CD4-positive, alpha-beta memory T cell (primary cell): ENCODE measurements at regions not wholly inside any gene's neighbourhood (a gene's known extent, or its start where the extent isn't known, plus 50 kb on each side); places are given as distances from the start of the nearest gene placed in this dataset.

Experiments
- CTCF ChIA-PET: fragments of 350-600 bp; sonication (Branson Sonifier 250); formaldehyde crosslinking; loops from one replicate; lab custom pipeline; 2021; ENCODE audit warnings: inconsistent platforms; ENCODE audit not compliant: partially characterized antibody; lab: Charles Lee
- POLR2A ChIA-PET: fragments of 350-600 bp; sonication (Branson Sonifier 250); formaldehyde crosslinking; loops from one replicate; lab custom pipeline; 2021; ENCODE audit not compliant: partially characterized antibody; lab: Charles Lee
- DNase-seq, 5 donors: peaks; one replicate each; pipeline versions ENCODE4 v3.0.0 to v3.0.0-alpha.2; 2020 to 2022; ENCODE audit warnings: mixed read lengths in 1 of 5
- H3K27ac ChIP-seq: one replicate; pipeline ENCODE4 v1.7.0; 2013; ENCODE audit warnings: low read depth, low read length
- H3K27me3 ChIP-seq: 2 replicates; pipeline ENCODE4 v1.7.0; 2013; ENCODE audit warnings: mild to moderate bottlenecking, low read length, moderate library complexity; ENCODE audit not compliant: insufficient read depth
- H3K36me3 ChIP-seq: 2 replicates; pipeline ENCODE4 v1.7.0; 2013; ENCODE audit warnings: mild to moderate bottlenecking, low read length, moderate library complexity; ENCODE audit not compliant: insufficient read depth
- H3K4me1 ChIP-seq: 2 replicates; pipeline ENCODE4 v1.7.0; 2013; ENCODE audit warnings: mild to moderate bottlenecking, low read length, moderate library complexity; ENCODE audit not compliant: insufficient read depth
- H3K4me3 ChIP-seq, 2 donors: one replicate each; pipeline ENCODE4 v1.7.0; 2013; ENCODE audit warnings: low read length in 2 of 2, mild to moderate bottlenecking in 1 of 2
- H3K9me3 ChIP-seq, 2 donors: one replicate each; pipeline ENCODE4 v1.7.0; 2013; ENCODE audit warnings: low read length in 2 of 2, control low read depth in 1 of 2; ENCODE audit not compliant: control insufficient read depth in 1 of 2
- H3K27ac Mint-ChIP-seq, 7 donors: one replicate each; pipeline ENCODE4 v1.8.0; 2020 to 2021; ENCODE audit warnings: mixed read lengths in 7 of 7, mild to moderate bottlenecking in 6 of 7, inconsistent platforms in 3 of 7, moderate library complexity in 3 of 7
- H3K27me3 Mint-ChIP-seq, 2 donors: one replicate each; pipeline ENCODE4 v1.8.0; 2020 to 2021; ENCODE audit warnings: mixed read lengths in 2 of 2
- H3K36me3 Mint-ChIP-seq, 2 donors: one replicate each; pipeline ENCODE4 v1.8.0; 2020 to 2021; ENCODE audit warnings: mixed read lengths in 2 of 2, inconsistent platforms in 1 of 2, mild to moderate bottlenecking in 1 of 2
- H3K4me1 Mint-ChIP-seq, 4 donors: one replicate each; pipeline ENCODE4 v1.8.0; 2020 to 2021; ENCODE audit warnings: mixed read lengths in 4 of 4, mild to moderate bottlenecking in 1 of 4
- H3K4me3 Mint-ChIP-seq, 8 donors: one replicate each; pipeline ENCODE4 v1.8.0; 2020 to 2021; ENCODE audit warnings: mixed read lengths in 8 of 8, mild to moderate bottlenecking in 7 of 8, moderate library complexity in 6 of 8, inconsistent platforms in 3 of 8
- H3K9me3 Mint-ChIP-seq, 8 donors: one replicate each; pipeline ENCODE4 v1.8.0; 2020 to 2021; ENCODE audit warnings: mixed read lengths in 8 of 8, mild to moderate bottlenecking in 5 of 8, inconsistent platforms in 3 of 8, moderate library complexity in 1 of 8
- intact Hi-C: fragments of 100-400 bp; cut with micrococcal nuclease; formaldehyde crosslinking; loops from one replicate; pipeline ENCODE4 v1.15.1; 2023

GRCh38 chr9:80732506-80732905 lies 956.8 kb downstream of the TLE1 start:
- peaks cover 0 to 17% (median 7%) of the 10 kb centered on the region in 8 donors for H3K9me3 Mint-ChIP-seq

GRCh38 chr9:80720579-80720978 lies 968.8 kb downstream of the TLE1 start:
- Mint-ChIP-seq H3K9me3 (peaks cover 6 to 27% (median 15%) of the 10 kb centered on the region in 8 donors), H3K27ac (no peak overlapping the region)

More at GRCh38 chr9:80732506-80732905, 956.8 kb downstream of the TLE1 start:
- no peak overlapping the region for H3K27ac ChIP-seq
- DNase-seq = no peak
- H3K4me1 Mint-ChIP-seq = no peaks in the 10 kb centered on the region
- intact Hi-C loops = no loop called here
- no peaks in the 10 kb centered on the region for H3K36me3 Mint-ChIP-seq
- H3K4me1 ChIP-seq = no peaks in the 10 kb centered on the region
- H3K27ac Mint-ChIP-seq = no peak overlapping the region
- no peak overlapping the region for H3K4me3 ChIP-seq
- no peaks in the 10 kb centered on the region for H3K9me3 ChIP-seq
- ChIA-PET POLR2A (no interaction called here), CTCF (no interaction called here)
- no peaks in the 10 kb centered on the region for H3K27me3 Mint-ChIP-seq
- no peaks in the 10 kb centered on the region for H3K27me3 ChIP-seq
- H3K36me3 ChIP-seq = no peaks in the 10 kb centered on the region
- no peak overlapping the region for H3K4me3 Mint-ChIP-seq

GRCh38 chr9:80707120-80707519 lies 982.2 kb downstream of the TLE1 start:
- Mint-ChIP-seq H3K36me3 (no peaks in the 10 kb centered on the region), H3K4me3 (no peak overlapping the region), H3K27me3 (no peaks in the 10 kb centered on the region), H3K4me1 (no peaks in the 10 kb centered on the region), H3K9me3 (peaks cover 0 to 27% (median 9%) of the 10 kb centered on the region in 8 donors), H3K27ac (no peak overlapping the region)
- intact Hi-C loops = no loop called here
- H3K9me3 ChIP-seq = no peaks in the 10 kb centered on the region
- no peak overlapping the region for H3K27ac ChIP-seq
- no peaks in the 10 kb centered on the region for H3K27me3 ChIP-seq
- no peaks in the 10 kb centered on the region for H3K36me3 ChIP-seq
- DNase-seq = no peak
- H3K4me3 ChIP-seq = no peak overlapping the region
- no peaks in the 10 kb centered on the region for H3K4me1 ChIP-seq
- POLR2A ChIA-PET = no interaction called here
- CTCF ChIA-PET = no interaction called here

More at GRCh38 chr9:80720579-80720978, 968.8 kb downstream of the TLE1 start:
- Histone ChIP-seq H3K9me3 (peaks cover 0 to 4% of the 10 kb centered on the region in 2 donors), H3K36me3 (no peaks in the 10 kb centered on the region), H3K27me3 (no peaks in the 10 kb centered on the region), H3K4me3 (no peak overlapping the region), H3K27ac (no peak overlapping the region), H3K4me1 (no peaks in the 10 kb centered on the region)
- H3K4me1 Mint-ChIP-seq = no peaks in the 10 kb centered on the region
- intact Hi-C loops = no loop called here
- no peak for DNase-seq
- ChIA-PET POLR2A (no interaction called here), CTCF (no interaction called here)
- no peak overlapping the region for H3K4me3 Mint-ChIP-seq
- no peaks in the 10 kb centered on the region for H3K27me3 Mint-ChIP-seq
- H3K36me3 Mint-ChIP-seq = peaks cover 0 to 1% of the 10 kb centered on the region in 2 donors

GRCh38 chr9:80701061-80701460 lies 988.3 kb downstream of the TLE1 start:
- Mint-ChIP-seq H3K36me3 (no peaks in the 10 kb centered on the region), H3K9me3 (peaks cover 2 to 8% (median 5%) of the 10 kb centered on the region in 8 donors), H3K27me3 (no peaks in the 10 kb centered on the region), H3K4me3 (no peak overlapping the region), H3K27ac (no peak overlapping the region), H3K4me1 (no peaks in the 10 kb centered on the region)
- Histone ChIP-seq H3K4me3 (no peak overlapping the region), H3K27me3 (no peaks in the 10 kb centered on the region), H3K4me1 (no peaks in the 10 kb centered on the region), H3K27ac (no peak overlapping the region), H3K36me3 (no peaks in the 10 kb centered on the region), H3K9me3 (no peaks in the 10 kb centered on the region)
- intact Hi-C loops = no loop called here
- ChIA-PET POLR2A (no interaction called here), CTCF (no interaction called here)
- DNase-seq = no peak

DNA sequence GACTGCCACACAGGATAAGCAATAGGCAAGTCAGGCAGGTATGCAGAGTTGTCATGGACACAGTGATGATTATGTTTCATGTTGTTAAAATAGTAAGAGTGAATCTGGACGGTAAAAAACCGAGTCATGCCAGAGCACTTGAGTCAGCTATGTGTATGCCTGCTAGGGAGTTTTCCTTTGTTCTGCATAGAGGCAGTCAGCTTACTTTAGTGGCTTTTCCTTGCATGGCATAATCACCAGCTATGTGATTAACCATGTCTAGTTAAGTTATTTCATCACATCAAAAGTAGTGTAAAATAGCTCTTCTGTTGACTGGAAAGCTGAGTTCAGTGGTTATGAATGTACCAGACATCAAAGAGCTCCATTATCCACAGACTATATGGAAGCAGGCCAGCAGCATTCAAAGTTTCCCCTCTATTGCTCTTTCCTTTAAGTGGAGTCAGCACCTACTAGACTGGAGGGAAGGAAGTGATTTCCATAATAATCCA lies 989.8 kb downstream of the TLE1 start:
- no peak overlapping the region for H3K27ac ChIP-seq
- Mint-ChIP-seq H3K4me1 (no peaks in the 10 kb centered on the region), H3K27me3 (no peaks in the 10 kb centered on the region), H3K4me3 (no peak overlapping the region), H3K27ac (no peak overlapping the region), H3K9me3 (peaks cover 0 to 8% (median 5%) of the 10 kb centered on the region in 8 donors), H3K36me3 (no peaks in the 10 kb centered on the region)
- H3K4me1 ChIP-seq = no peaks in the 10 kb centered on the region
- peaks cover 0 to 4% of the 10 kb centered on the region in 2 donors for H3K9me3 ChIP-seq
- ChIA-PET POLR2A (no interaction called here), CTCF (no interaction called here)
- H3K27me3 ChIP-seq = no peaks in the 10 kb centered on the region
- intact Hi-C loops = no loop called here
- H3K4me3 ChIP-seq = no peak overlapping the region
- H3K36me3 ChIP-seq = no peaks in the 10 kb centered on the region
- DNase-seq = no peak

DNA sequence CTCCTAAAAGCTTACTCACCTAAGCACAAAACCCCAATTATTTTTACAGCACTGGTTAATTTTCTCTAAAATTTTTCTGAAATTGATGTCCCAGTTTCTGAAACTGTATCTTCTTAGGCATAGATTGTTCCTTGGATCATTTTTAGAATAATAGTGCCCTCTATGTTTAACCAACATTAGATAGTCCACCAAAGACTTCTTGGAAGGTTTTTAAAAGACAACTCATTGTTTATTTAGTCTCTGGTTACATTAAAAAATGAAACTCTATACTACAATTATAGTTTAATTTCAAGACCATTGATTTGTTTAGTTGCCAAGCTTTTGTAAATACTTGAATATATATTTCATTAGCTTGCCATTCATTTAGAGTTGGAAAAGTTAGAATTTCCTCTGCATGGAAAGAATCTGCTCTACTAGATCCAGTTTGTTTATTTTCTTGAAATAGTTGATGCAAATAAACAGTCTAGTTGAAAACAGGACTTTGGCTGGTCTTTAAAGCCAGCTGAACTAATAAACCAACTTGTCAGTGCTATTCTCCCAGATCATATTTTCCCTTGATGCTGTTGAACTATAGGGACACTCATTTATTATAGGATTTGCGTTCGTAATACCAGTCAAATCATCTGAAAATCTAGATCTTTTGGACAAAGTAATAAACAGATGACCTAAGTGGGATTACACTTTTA lies 990.5 kb downstream of the TLE1 start:
- CTCF ChIA-PET = no interaction called here
- Histone ChIP-seq H3K4me3 (no peak overlapping the region), H3K36me3 (no peaks in the 10 kb centered on the region), H3K27ac (no peak overlapping the region), H3K9me3 (peaks cover 0 to 4% of the 10 kb centered on the region in 2 donors), H3K27me3 (no peaks in the 10 kb centered on the region), H3K4me1 (no peaks in the 10 kb centered on the region)
- Mint-ChIP-seq H3K36me3 (no peaks in the 10 kb centered on the region), H3K27me3 (no peaks in the 10 kb centered on the region), H3K9me3 (peaks cover 2 to 8% (median 5%) of the 10 kb centered on the region in 8 donors), H3K27ac (no peak overlapping the region), H3K4me3 (no peak overlapping the region), H3K4me1 (no peaks in the 10 kb centered on the region)
- no peak for DNase-seq
- intact Hi-C loops = no loop called here
- POLR2A ChIA-PET = no interaction called here

DNA sequence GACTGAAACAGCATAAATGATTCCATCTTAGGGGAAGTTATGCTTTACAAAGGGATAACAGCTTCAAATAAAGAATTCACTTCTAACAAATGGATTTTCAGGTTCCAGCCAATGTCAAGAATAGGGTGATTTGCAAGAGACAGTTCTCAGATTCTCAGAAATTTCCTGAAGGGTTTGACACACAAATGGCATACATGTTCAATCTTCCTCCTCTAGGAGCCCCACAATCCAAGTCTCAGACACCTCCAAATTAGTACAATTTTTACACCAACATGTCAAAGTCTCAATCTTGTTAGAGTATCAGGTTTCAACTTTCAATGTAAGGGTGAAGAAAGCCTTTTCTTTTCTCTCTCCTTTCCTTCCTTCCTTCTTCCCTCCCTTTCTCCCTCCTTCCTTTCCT lies 996.6 kb downstream of the TLE1 start:
- no peak overlapping the region for H3K4me3 Mint-ChIP-seq
- Histone ChIP-seq H3K9me3 (peaks cover 0 to 4% of the 10 kb centered on the region in 2 donors), H3K4me1 (no peaks in the 10 kb centered on the region), H3K27me3 (no peaks in the 10 kb centered on the region), H3K27ac (no peak overlapping the region), H3K36me3 (no peaks in the 10 kb centered on the region), H3K4me3 (no peak overlapping the region)
- ChIA-PET POLR2A (no interaction called here), CTCF (no interaction called here)
- H3K27ac Mint-ChIP-seq = no peak overlapping the region
- peaks cover 3 to 27% (median 11%) of the 10 kb centered on the region in 8 donors for H3K9me3 Mint-ChIP-seq
- no peaks in the 10 kb centered on the region for H3K4me1 Mint-ChIP-seq
- H3K27me3 Mint-ChIP-seq = no peaks in the 10 kb centered on the region
- no peak for DNase-seq
- intact Hi-C loops = no loop called here
- H3K36me3 Mint-ChIP-seq = no peaks in the 10 kb centered on the region
